ENCODE measurements at regions not wholly inside any gene's neighbourhood (a gene's known extent, or its start where the extent isn't known, plus 50 kb on each side); places are given as distances from the start of the nearest gene placed in this dataset.
A peak's percentile ranks its signal among the peaks of the same experiment; 100 is the strongest.
"Not testable (repeated sequence)": the region's sequence is repeated elsewhere in the genome, so short reads cannot be mapped to it uniquely, and the experiment has no call there.

DNA sequence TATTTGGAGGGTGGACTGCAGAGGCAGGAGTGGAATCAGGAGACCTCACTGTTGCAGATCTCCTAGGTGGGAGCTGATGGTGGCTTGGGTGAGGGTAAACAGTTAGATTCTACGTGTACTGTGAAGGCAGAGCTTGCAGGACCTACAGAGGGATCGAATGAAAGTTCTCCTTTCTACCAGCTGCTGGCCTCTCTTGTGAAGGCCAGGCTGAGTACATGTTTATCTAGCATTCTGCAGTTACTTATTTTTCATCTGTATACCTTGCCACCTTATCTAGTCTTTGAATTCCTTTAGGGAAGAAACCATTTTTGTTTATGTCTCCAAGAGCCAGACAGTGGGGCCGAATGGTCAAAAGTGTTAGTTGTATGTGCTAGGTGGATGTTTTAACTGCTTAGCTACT, 57.6 kb downstream of the PTTG1 start:
- no peak for DNase-seq

DNA sequence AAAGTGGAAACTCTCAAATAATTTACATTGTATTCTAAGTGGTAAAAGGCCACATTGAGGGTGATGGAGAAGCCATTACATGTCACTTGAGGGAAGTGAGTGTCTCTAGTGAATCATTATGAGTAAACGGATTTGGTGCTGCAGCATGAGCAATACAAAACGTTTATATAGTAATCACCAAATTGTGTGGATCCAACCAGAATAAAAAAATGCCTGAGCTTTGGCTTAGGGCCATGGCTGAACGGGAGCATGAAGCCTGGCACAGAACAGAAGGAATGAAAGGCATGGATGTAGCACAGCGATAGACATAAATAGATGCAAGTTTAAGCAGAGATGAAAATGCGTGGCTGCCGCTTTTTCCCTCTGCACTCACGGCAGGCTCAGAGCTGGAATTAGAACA, 58.3 kb downstream of the PTTG1 start:
- no peak for DNase-seq

DNA sequence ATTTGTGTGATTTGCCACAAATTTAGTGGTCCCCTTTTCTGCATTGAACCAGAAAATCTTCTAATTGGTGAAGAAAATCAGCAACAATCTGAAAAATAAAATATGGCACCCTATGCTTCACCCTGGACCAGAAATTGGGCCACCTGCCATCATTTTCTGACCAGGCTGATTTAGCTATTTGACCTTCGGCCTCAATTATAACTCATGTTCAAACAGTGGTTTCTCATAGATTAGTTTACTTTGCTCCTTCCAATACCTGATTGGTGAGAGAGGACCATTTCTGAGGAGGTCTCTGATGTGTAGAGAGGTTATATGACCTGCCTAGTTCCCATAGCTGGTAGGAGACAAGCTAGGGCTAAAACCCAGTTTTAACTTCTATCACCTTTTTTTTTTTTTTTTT, 59.0 kb downstream of the PTTG1 start:
- DNase-seq: no peak

DNA sequence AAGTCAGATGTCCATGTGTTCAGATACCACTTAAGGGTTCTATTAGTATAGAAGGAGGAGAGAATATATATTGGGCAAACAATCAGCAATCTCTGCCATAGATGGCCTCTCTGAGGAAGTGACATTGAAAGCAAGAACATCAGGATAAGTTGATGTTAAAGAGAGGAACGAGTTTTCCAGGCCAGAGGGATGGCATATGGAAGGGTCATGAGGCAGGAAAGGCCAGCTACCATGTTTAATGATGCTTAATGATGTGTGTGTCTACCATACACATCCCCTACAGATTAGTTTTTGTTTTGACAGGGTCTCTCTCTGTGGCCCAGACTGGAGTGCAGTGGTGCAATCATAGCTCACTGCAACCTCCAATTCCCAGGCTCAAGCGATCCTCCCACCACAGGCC, 63.0 kb downstream of the PTTG1 start:
- DNase-seq: no peak

DNA sequence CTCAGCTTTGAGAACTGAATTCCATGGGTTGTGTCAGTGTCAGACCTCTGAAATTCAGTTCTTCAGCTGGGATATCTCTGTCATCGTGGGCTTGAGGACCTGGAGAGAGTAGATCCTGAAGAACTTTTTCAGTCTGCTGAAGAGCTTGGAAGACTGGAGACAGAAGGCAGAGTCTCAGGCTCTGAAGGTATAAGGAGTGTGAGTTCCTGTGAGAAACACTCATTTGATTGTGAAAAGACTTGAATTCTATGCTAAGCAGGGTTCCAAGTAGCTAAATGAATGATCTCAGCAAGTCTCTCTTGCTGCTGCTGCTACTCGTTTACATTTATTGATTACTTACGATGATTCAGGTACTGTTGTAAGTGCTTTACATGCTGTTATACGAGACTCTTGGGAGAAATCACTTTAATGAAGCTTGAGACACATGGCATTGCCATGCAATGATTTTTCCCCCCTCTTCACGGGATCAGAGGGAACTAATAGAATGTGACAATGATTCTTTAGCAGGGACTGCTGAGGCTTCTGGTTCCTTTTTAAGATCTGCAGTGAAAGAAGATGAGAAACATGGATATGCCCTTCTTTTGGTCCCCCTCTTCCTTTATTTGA, 63.8 kb downstream of the PTTG1 start:
- DNase-seq: no peak

DNA sequence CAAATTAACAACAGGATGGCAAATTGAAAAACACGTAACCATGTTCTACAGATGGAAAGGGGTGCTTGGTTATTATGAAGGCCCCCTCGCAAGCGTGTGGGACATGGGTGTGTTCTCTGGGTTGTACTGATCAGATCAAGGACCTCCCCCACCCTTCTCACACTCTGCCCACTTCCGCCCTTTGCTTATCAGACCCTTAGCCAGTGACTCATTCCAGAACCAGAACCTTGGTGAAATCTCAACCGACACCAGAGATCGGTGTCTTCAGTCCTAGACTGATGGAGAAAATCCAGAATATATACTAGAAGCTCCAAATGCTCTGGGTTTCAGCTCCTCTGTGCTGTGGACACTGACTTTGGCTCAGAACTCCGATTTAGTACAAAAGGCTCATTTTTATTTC, 64.9 kb downstream of the PTTG1 start:
- no peak for DNase-seq

DNA sequence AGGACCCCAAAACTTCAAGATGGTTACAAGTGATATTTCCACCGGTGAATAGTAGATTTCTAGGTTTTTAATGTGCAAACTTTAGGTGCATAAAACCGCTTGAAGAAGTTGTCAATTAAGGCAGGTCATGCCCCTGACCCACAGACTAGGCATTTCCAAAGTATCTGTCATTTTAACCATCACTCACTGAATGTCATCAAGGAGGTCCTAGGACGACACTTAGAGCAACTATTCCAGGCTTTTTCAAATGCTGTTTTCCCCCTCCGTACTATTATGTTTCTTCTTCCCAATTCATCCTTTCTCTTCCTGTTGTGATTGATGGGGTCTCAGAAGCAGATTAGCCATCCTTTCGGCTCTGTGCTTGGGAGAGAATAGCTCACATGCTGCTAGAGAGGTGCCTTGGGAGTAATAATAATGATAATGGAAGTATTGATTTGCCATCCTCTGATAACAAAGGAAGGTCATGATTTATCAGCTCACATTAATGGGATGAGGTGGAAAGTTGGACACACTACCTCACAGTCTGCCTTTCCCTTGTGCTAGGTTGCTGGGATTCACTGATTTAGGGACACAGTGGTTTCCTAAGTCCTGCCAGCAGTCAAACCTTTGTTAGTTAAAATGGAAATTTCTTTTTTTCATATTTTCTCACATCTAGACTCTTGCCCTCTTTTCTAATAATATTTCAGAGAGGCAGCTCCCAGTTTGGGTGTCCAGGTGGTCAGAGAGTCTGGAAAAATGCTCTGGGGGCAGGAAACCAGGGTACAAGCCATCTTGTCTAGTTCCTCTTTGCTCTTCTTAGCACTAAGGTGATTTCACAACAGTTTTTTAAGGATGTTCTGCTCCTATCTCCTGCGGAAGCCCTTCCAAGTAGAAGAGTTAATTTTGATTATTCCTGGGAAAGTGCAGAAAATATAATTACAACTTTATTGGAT, 67.0 kb downstream of the PTTG1 start:
- no peak for DNase-seq

DNA sequence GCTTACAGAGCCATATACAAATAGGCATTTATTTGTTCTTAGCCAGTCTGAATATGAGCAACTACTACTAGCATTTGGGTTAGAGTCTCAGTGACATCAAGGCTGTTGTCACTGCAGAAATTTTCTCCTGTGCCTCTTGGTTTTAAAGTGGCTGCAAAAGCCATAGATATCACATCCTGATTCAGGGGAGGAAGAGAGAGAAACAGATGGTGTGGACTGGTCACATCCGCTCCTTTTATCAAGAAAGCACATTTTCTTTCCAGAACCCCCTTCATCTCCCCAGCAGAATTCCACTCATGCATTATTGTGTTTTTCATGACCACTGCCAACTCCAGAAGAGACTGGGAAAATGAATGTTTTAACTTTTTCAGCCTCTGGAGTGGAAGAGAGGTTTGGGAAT, 69.8 kb downstream of the PTTG1 start:
- DNase-seq: no peak

DNA sequence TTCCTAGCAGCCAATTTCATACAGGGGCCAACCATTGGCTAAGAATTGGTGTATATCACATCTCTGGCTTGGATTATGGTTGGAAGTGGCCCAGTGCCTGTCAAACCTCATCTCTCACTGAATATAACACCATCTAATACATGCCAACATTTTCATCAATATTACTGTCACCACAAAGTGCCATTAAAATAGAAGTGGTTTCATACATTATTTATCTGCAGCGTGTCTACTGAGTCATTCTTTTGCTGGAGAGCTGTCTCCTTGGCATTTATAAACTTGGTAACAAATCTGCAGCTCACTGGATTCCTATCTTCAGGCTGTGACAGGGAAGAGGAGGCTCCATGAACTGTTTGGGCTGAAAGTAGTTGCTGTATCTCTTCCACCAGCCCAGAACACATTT, 70.9 kb downstream of the PTTG1 start:
- DNase-seq: no peak

DNA sequence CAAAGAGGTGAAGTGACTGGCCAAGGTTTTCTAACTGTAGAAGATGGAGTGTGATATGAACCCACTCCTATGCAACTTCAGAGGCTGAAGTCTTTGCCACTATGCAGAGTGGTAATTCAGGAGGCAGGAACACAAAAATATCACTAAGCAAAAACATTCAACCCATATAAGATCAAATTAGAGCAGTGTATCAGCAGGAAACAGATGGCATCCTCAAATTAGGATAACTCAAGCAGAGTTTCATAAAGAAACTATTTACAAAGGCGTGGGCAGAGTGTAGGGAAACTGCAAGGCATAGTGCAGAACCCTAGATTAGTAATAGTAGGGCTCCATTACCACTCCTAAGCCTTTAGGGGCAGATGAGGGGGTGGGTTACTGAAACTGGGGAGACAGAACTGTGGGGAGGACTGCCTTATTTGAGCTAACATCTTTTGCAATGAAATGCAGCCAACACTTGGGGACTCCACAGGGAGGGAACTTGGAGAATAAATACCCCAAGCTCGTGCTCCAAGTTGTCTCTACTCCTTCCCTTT, 72.2 kb downstream of the PTTG1 start:
- DNase-seq: no peak

DNA sequence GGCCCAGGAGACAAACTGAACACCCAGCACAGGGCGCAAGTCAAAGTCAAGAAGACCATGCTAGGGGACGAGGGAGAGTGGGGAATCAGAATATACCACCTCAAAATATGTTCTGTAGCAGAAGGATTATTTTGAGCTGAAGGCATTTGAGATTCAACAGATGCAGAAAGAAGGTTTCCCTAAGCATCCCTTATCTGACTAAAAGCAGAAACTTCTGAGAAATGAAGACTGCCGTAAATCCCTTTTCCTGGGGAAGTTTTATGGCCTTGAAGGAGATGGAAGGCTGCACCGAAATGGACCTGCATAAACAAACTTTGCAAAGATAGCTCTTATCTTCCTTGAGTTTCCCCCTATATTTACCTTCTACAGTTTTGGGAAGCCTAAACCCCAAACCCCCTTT, 72.8 kb downstream of the PTTG1 start:
- no peak for DNase-seq

DNA sequence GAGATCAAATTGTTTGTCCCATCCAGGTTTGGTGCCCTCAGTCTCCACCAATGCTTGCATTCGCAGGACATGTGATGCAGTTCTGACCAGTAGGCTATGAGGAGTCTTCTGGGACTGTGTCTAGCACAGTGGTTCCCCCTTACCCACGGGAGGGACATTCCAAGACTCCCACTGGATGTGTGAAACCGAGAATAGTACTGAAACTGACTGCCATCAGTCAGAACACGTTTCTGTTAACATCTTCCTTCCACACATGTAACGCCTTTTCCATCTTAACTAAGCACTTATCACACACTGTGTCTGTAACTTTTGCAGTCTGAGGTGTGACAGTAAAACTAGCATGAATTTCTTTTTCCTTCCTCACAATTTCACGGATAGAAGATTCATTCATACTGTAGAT, 74.7 kb downstream of the PTTG1 start:
- no peak for DNase-seq

DNA sequence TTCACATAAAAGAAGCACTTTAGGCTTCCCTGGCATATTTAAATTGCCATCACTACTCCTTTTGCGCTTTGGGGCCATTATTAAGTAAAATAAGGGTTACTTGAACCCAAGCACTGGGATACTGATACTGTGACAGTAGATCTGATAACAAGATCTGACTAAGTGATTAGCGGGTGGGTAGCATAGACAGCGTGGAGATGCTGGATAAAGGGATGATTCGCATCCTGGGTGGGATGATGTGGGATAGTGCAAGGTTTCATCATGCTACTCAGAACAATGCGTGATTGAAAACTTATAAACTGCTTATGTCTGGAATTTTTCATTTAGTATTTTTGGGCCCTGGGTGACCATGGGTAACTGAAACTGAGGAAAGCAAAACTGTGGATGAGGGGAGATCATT, 75.1 kb downstream of the PTTG1 start:
- DNase-seq: no peak

DNA sequence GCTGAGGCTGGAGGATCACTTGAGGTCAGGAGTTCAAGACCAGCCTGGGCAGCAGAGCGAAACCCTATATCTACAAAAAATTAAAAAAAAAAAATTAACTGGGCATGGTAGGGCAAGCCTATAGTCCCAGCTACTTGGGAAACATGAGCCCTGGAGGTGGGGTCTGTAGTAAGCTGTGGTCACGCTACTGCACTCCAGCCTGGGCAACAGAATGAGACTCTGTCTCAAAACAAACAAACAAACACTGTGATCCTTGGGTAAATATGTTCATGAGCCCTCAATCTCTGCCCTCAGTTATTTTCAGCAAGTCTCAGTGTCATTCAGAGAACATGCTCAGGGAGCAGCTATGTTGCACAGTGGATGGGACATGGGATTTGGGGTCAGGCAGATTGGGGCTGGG, 76.2 kb downstream of the PTTG1 start:
- DNase-seq: no peak

DNA sequence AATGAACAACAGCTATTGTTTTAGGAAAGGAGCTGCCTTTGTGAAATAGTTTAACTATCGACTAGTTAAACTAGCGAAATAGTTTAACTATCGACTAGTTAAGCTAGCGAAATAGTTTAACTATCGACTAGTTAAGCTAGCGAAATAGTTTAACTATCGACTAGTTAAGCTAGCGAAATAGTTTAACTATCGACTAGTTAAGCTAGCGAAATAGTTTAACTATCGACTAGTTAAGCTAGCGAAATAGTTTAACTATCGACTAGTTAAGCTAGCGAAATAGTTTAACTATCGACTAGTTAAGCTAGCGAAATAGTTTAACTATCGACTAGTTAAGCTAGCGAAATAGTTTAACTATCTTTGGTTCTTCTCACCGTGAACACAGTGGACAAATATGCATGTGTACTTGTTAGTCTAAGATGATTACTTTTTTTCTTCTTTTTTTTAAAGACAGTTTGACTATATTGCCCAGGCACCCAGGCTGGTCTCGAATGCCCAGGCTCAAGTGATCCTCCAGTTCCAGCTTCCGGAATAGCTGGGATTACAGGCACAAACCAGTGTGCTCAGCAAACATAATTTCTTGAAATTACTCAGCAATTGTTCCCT, 76.9 kb downstream of the PTTG1 start:
- DNase-seq: not testable (repeated sequence)

DNA sequence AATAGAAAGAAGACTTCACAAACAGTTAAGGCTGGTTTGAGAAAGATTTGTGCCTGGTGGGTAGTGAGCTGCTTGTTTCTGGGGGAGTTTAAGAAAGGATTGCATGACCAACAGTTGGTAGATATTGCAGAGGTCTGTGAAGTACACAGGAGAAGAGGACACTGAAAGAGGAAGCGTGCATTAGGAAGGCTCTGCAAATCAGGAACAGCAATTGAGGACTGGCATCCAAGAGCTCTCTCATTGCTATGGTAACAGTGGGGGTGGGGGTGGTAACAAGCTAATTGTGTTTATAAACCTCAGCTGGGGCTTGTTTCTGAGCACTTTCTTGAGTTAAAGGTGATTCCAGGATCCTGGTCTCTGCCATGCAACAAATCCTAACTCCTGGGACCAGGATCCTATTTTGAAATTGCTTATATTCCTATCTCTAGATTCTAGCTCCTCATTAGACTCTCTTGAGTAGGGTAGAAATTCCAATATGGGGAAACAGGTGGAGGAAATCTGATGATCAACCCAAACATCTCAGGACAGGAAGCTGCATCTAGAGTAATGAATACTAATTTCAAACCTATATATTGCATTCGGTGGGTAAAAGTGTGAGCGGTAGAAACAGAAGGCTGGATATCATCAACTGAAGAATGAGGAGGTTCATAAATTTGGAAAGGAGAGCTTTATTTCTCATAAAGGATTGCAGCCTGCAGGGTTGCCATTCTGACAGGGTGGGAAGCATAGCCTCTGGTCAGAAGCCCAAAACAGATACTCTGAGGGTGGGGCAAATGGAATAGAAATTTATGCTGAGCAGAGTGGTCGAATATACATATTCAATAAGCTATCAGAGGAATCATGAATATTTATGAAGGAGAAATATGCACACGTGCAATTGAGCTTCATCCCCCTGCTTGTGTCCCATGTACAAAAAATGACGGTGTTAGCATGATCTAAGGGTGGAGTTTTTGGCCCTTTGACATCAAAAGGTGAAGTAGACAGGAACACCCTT, 79.4 kb downstream of the PTTG1 start:
- no peak for DNase-seq

DNA sequence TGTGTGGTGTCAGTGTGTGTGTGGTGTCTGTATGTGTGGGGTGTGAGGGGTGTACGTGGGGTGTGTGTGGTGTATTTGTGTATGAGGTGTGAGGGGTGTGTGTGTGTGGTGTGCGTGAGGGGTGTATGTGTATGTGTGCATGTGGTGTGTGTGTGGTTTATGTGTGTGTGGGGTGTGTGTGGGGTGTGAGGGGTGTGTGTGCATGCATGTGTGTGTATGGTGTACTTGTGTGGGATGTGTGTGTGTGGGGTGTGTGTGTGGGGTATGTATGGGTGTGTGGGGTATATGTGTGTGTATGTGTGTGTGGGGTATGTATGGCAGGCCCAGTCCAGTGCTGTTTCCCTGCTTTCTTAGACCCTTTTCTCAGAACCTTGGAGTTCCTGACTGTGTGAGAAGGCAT, 83.3 kb downstream of the PTTG1 start:
- DNase-seq: no peak

DNA sequence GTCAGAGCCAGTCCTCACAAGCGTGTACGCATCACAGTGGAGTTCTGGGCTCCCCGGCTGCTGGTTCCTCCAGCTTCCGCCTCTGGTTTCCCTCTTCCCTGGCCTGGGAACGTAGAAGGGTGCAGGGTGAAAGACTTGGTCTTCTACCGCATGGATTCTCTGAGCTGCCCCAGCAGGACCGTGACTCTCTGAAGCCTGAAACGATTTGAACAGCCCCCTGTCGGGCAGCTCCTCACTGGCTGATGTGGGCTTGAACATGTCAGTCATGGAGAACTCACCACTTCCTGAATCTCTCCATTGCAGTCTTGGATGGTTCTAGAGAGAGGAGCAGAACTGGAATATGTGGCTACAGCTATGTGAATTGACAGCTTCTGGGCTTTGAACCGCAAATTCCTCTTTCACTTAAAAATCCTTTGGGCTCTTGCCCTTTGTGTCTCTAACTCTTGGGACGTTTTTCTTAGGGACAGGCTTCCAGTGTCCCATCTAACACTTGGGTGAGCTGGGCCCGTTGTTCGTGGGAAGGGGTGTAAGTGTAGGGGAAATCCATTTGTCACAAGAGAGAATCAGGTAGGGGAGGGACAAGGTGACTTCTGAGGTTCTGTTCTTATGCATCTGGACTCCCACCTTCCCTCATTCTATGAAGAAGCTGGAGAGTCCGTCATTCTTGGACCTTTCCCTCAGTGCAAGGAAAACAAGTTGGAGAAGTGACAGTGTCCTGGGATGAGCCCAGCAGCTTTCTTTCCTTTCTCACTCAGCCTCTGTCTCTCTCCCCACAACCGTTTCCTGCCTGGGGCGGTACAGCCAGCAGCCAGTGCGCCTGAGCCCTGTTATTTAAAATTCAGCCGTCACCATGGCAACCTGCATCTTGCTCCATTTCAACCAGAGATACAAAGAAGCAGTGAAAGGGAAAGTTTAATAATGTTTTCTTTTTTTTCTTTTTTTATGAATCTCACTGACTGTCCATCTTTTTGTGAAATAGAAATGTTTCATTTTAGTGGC, 84.7 kb downstream of the PTTG1 start:
- no peak for DNase-seq

DNA sequence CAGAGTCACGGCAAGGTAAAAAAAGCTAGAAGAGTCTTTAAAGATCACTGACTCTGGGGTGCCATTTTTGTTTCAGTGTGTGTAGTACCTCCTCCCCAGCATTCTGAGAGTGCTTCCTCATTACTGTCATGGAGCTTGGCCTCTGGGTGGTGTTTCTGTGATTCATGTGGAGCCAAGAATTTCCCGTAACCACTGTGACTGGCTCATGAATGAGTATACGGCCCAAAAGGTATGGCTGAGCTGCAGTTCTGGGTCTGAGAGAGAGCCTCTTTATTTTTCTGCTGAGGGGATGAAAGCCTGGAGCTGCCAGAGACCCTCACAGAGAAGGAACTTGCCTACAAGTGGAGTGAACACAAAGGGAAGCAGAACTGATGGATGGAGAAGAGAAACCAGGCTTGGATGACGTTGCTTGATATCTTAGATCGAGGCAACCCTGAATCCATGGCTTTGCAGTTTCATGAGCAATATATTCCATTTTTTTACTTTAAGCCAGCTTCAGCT, 85.6 kb downstream of the PTTG1 start:
- DNase-seq: no peak

DNA sequence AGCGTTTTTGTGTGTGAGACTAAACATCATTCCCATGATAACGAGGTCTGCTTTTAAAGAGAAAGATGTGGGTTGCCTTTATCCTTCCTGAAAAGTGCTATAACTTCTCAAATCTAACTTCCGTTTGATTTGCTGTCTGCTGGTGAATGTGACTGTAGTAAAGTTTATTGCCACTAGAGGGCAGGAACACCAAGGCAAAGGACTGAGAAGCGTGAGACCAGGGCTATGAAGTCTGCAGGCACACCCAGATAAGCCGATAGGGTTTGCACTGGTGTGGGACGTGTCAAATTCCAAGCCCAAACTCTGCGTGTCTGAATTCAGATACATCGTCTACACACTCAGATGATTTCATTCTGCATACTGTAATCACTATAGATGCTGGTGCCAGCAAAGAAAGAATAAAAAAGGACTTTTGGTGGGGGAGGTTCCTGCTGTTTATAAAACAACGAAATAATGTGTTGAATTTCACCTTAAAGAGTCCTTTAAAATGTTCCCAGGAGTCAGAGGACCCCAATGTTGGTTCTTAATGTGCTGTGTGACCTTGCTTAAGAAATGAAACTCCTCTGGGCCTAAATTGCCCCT, 87.2 kb downstream of the PTTG1 start:
- peak in 1 of 2 experiments; percentile 57 for DNase-seq

All from cerebellar nuclear complex (tissue), 1 donor.